Right kidney (tissue), 1 donor: ENCODE measurements at regions not wholly inside any gene's neighbourhood (a gene's known extent, or its start where the extent isn't known, plus 50 kb on each side); places are given as distances from the start of the nearest gene placed in this dataset.
"Not testable (repeated sequence)": the region's sequence is repeated elsewhere in the genome, so short reads cannot be mapped to it uniquely, and the experiment has no call there.

Source experiments
- DNase-seq: peaks from one replicate; pipeline ENCODE4 v3.0.0-alpha.2; 2016

DNA sequence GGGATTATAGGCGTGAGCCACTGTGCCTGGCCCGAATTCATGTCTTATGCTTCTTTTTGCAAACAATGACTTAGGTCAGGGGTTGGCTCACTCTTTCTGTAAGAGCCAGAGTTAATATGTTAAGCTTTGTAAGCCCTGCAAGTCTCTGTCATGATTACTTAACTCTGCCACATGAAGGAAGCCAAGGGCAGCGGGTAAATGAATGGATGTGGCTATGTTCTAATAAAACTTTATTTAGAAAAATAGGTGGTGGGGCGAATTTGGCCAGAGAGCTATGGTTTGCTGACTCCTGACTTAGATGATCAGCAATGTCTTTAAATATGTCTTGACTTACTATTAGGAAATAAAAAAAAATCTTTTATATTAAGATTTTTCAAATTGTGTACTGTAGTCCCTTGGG is 114.9 kb upstream of the ZFP64 start:
- DNase-seq, result no peak

DNA sequence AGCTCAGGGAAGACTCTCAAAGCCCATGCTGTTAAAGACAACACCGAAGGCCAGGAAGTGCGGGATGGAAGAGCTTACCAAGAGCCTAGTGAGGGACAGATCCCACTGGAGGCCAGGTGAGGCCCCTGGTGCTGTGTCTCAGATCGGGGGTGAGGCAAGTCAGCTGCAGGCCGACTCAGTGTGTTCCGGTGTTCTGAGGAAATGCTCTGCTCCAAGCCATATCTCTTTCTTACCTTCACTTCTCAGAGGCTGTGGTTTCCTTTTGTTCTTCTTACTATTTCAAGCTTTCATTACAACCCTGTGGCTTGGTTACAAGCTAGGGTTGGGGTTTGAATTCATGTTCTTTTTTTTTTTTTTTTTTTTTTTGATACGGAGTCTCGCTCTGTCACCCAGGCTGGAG is 114.3 kb upstream of the ZFP64 start:
- no peak for DNase-seq

DNA sequence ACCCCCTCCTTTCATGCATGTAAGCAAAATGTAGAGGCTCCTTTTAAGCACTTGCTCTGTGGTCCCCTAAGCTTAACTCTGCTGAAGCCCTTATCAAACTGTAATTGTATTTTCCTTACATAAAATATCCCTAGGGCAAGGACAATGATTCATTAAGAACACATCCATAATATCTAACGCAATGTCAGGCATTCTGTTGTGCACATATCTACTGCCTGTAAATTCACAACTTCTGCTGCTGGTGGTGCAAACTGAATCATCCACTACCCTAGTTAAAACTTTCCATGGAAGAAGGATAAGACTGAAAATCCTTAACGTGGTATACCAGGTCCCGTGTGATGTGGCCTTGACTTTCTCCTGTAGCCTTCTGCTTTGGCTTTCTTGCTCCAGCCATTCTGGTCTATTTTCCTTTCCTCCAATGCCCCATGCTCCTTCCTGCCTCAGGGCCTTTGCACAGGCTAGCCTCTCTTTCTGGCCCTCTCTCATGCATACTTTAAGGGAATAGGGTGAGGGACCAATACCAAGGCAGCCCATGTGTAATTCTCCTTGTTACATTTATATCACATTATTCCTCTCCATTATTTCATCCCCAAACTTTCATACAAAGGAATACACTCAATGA is 113.6 kb upstream of the ZFP64 start:
- no peak for DNase-seq

GRCh38 chr20:52303281-52303950 is 111.8 kb upstream of the ZFP64 start:
- DNase-seq, result no peak

- DNase-seq, result no peak
Measured at GRCh38 chr20:52302736-52303135, 111.2 kb upstream of the ZFP64 start.

- not testable (repeated sequence) for DNase-seq
Measured at GRCh38 chr20:52302051-52302450, 110.5 kb upstream of the ZFP64 start.

DNA sequence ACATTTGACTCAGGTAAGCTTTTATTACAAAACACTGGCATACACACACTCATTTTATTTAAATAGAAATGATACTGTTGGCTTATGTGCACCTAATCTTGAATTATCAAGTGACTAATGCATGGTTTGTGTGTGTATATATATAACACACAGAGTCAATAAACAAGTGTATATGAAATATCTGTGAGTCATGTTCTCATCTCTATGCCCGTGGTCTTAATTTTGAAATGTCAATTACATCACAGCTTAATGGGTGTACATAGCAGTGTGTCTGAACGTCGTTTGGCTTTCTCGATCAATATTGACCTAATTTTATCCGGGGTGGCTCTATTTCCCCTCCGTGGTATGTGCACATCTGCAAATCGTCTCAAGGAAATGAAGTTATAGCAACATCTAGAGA is 104.0 kb upstream of the ZFP64 start:
- DNase-seq, result no peak

DNA sequence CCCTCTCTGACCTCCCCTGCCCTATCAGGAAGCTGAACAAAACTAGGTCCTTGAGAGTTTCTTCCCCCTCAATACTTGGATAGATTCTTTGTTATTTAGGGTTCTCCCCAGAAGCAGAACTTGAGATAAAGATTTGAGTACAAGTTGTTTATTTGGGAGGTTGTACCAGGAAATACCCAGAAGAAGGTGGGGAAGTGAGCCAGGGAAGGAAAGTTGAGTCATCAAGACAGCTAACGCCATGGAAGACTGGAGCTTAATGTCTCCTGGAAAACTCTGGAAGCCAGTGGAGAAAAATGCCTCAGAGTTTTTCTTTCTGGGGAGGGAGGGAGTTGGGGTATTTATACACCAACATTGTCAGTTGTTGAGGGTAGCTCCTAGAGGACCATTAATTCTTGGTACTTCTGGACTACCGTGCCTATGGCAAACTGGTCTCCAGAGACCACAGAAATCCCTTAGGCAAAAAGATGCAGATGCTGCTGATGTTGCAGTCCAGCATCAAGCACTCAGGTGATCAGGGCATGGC is 102.6 kb upstream of the ZFP64 start:
- no peak for DNase-seq

- no peak for DNase-seq
Measured at GRCh38 chr20:52291109-52291508, 99.5 kb upstream of the ZFP64 start.

- DNase-seq, result no peak
Measured at GRCh38 chr20:52290569-52290968, 99.0 kb upstream of the ZFP64 start.

GRCh38 chr20:52289956-52290565 is 98.5 kb upstream of the ZFP64 start:
- DNase-seq, result no peak

DNA sequence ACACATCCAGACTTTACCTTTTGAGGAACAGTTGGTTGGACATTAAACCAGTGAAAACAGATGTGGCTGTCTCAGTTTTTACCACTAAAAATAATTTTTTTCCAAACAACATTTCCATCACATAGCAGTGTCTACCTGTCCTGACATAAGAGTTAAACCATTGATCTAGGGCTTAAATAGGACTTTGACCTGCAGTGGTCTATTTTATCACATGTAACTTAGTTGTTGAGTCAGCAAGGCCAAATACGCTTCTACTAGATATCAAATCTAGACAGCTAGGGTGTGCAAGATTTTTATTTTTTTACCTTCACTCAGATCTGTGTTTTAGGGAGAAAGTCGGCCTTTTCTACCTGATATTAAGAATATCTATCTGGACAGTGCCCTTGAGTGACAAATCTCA is 88.8 kb upstream of the ZFP64 start:
- DNase-seq, result no peak

GRCh38 chr20:52279706-52280105 is 88.1 kb upstream of the ZFP64 start:
- no peak for DNase-seq

DNA sequence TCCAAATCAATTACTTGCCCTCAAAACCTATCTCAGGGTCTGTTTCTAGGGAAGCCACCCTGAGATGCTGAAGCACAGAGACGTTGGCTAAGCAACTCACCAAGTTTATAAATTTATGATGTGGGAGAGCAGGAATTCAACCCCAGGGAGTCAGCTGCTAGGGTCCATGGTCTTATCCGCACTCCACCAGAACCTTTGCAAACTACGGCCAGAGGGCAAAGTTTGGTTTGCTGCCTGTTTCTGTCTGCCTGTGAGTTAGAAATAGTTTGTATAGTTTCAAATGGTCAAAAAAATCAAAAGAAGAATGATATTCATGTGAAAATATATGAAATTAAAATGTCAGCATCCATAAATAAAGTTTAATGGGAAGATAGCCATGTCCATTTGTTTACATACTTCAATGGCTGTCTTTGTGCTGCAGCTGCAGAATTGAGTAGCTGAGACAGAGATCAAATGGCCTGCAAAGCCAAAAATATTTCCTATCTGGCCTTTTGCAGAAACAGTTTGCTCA is 83.7 kb upstream of the ZFP64 start:
- DNase-seq, result peak; percentile 30

- peak; percentile 11 for DNase-seq
Measured at GRCh38 chr20:52270696-52271095, 79.1 kb upstream of the ZFP64 start.

DNA sequence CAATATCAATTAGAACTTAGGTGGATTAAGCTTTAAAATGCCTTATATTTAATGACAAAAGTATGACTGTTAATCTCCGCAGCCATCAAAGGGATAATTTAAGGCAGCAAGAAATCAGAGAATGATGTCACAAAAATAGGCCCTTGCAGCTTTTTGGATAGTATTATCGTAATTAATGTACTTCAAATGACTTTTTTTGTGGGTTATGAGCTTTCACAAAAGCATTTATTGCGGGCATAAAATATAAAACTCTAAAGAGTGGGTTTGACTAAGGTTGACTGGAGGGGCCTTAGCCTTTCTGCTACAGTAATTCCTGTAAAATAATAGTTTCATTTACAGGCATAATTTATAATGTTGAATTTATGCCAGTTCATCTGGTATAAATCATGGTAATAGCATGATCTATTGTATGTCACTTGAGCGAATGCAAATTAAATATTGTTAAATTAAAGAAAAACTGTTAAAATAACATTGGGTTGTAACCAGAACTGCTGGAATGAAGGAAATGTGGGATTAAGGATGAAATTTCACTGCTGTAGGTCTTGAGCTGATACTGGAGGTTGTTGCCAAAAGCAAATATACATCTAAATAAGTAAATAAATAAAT is 78.5 kb upstream of the ZFP64 start:
- peak; percentile 9 for DNase-seq

DNA sequence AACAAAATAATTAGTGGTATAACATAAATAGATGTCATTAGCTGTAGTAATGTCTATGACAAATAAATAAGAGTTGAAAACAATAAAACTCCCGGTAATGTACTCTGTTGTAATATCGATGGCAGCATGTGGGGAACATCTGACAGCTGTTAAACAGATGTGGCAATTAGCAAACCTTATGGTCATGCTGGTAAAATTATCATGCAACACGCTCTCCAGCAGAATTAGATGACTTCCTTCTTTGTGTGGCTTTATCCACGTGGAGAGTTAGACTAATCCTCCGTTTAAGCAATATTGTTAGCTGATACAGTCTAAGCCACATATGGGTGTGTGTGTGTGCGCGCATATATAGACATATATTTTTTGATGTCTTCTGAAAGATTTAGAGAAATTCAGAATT is 77.7 kb upstream of the ZFP64 start:
- DNase-seq, result peak; percentile 13

GRCh38 chr20:52268184-52268749 is 76.7 kb upstream of the ZFP64 start:
- no peak for DNase-seq

DNA sequence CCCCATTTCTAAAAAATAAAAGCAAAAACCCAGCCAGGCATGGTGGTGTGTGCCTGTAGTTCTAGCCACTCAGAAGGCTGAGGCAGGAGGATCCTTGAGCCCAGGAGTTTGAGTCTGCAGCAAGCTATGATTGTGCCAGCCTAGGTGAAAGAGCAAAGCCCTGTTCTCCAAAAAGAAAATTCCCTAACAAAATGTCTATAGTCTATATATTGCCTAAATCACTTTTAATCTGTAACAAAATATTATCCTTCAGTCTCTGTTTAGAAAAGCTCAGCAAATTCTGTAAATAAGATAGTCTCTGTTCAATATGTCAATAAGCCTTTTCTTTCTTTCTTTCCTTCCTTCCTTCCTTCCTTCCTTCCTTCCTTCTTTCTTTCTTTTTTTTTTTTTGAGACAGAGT is 75.8 kb upstream of the ZFP64 start:
- no peak for DNase-seq

- DNase-seq, result no peak
Measured at GRCh38 chr20:52263757-52264156, 72.2 kb upstream of the ZFP64 start.

DNA sequence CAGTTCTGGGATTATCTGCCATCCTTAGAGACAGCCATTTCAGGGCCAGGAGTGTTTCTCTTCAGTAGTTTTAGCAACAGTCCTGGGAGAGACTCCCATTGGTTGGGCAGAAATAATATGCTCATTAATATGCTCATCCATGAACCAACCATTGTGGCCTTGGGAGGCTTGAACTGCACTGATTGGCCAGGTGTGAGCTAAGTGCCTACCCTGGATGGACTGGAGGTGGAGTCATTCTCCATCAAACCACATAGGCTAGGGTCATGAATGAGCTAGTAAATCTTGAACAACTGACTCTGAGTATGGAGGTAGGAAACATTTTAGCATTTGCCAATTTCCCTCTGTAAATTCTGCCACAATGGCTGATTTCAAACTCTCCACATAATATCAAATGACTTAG is 70.2 kb upstream of the ZFP64 start:
- DNase-seq, result no peak

DNA sequence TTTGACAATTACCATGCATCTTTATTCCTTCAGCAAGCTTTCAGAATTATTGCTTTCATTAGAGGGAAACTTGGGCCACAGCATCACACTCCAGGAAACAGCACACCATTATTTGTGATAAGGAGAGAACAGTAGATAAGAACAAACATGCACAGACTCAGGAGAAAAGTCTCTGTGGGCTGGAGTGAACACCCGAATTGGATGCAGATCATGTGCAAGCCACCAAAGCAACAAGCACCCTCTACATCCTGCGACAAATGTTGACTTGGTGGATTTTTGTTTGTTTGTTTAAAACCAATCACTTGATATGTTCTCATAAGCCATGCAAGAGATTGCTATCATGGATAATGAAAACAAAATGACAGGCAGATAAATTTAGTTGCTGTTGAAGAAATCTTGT is 67.7 kb upstream of the ZFP64 start:
- DNase-seq, result no peak

DNA sequence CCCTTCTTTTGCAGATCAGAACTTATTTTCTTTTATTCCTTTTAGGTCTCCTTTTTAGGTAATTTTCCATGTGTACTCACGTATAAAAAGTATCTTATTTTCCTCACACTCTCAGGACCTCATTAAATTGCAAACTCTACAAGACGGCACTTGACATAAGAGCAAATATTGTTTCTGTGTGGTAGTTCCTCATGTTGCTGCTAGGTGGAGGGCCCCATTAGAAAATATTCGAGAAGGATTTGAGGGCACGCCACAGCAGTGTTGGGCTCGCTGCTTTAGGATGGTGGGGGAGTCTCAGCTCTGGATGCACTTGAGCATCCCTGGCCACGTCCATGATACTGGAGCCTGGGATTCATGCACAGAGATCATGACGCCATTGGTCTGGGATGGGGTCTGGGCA is 64.9 kb upstream of the ZFP64 start:
- DNase-seq, result no peak
